GM23338 (cell line): ENCODE measurements at regions not wholly inside any gene's neighbourhood (a gene's known extent, or its start where the extent isn't known, plus 50 kb on each side); places are given as distances from the start of the nearest gene placed in this dataset.

Source experiments
- ATAC-seq: fragments of 200-7000 bp; cut with Tn5 transposase; 3 replicates; pipeline ENCODE4 v1.9.1; 2020
- DNase-seq: peaks from one replicate; pipeline ENCODE4 v3.0.0-alpha.2; 2015; ENCODE audit warnings: low spot score
- H2AFZ ChIP-seq: fragments of 200-600 bp; sonication (generic); 2 replicates; pipeline ENCODE4 v1.8.0; 2016; ENCODE audit warnings: antibody characterized with exemption, mild to moderate bottlenecking, moderate library complexity
- H3F3A ChIP-seq: fragments of 200-600 bp; sonication (generic); replicated peaks from 2 replicates; pipeline ENCODE4 v1.8.0; 2017; ENCODE audit warnings: antibody characterized with exemption, mixed run types, low read depth
- H3K27ac ChIP-seq: fragments of 200-600 bp; sonication (generic); 2 replicates; pipeline ENCODE4 v1.6.1; 2016; ENCODE audit warnings: low read depth
- H3K27me3 ChIP-seq: fragments of 200-600 bp; sonication (generic); 2 replicates; pipeline ENCODE4 v1.8.0; 2016; ENCODE audit warnings: mild to moderate bottlenecking, mixed run types, moderate library complexity; ENCODE audit not compliant: insufficient read depth
- H3K36me3 ChIP-seq: fragments of 200-600 bp; sonication (generic); 2 replicates; pipeline ENCODE4 v1.8.0; 2016; ENCODE audit warnings: mild to moderate bottlenecking; ENCODE audit not compliant: insufficient read depth
- H3K4me1 ChIP-seq: fragments of 200-600 bp; sonication (generic); 2 replicates; pipeline ENCODE4 v1.8.0; 2016; ENCODE audit warnings: mild to moderate bottlenecking, moderate library complexity; ENCODE audit not compliant: insufficient read depth
- H3K4me2 ChIP-seq: fragments of 200-600 bp; sonication (generic); 2 replicates; pipeline ENCODE4 v1.7.1; 2017; ENCODE audit warnings: mixed run types
- H3K4me3 ChIP-seq: fragments of 200-600 bp; sonication (generic); 2 replicates; pipeline ENCODE4 v1.6.1; 2016; ENCODE audit warnings: mixed run types
- H3K79me2 ChIP-seq: fragments of 200-600 bp; sonication (generic); replicated peaks from 2 replicates; pipeline ENCODE4 v1.8.0; 2017; ENCODE audit warnings: mild to moderate bottlenecking; ENCODE audit not compliant: insufficient read depth
- H3K9me2 ChIP-seq: fragments of 200-600 bp; sonication (generic); 2 replicates; pipeline ENCODE4 v1.8.0; 2017; ENCODE audit not compliant: insufficient read depth
- H4K20me1 ChIP-seq: fragments of 200-600 bp; sonication (generic); replicated peaks from 2 replicates; pipeline ENCODE4 v1.8.0; 2017; ENCODE audit warnings: mild to moderate bottlenecking; ENCODE audit not compliant: insufficient read depth
- H3K27ac Mint-ChIP-seq: 2 replicates; pipeline ENCODE4 v1.8.0; 2020; ENCODE audit warnings: inconsistent platforms, mild to moderate bottlenecking, moderate library complexity, mixed read lengths
- H3K27me3 Mint-ChIP-seq: 3 replicates; pipeline ENCODE4 v1.8.0; 2022; ENCODE audit warnings: low read depth, mild to moderate bottlenecking, moderate library complexity, mixed read lengths, inconsistent platforms; ENCODE audit not compliant: insufficient read depth, poor library complexity
- H3K36me3 Mint-ChIP-seq: 3 replicates; pipeline ENCODE4 v1.8.0; 2021; ENCODE audit warnings: low read depth, mild to moderate bottlenecking, inconsistent platforms, moderate library complexity, mixed read lengths
- H3K4me1 Mint-ChIP-seq: 3 replicates; pipeline ENCODE4 v1.8.0; 2020; ENCODE audit warnings: mild to moderate bottlenecking, inconsistent platforms, mixed read lengths
- H3K4me3 Mint-ChIP-seq: 3 replicates; pipeline ENCODE4 v1.8.0; 2021; ENCODE audit warnings: moderate library complexity, mild to moderate bottlenecking, inconsistent platforms, mixed read lengths
- H3K9me3 Mint-ChIP-seq: 3 replicates; pipeline ENCODE4 v1.8.0; 2020; ENCODE audit warnings: moderate library complexity, mild to moderate bottlenecking, inconsistent platforms, mixed read lengths
- EZH2 ChIP-seq: fragments of 200-600 bp; sonication (generic); IDR thresholded peaks from one replicate; pipeline ENCODE4 v1.8.0; 2017; ENCODE audit warnings: antibody characterized with exemption, mild to moderate bottlenecking, low read depth; ENCODE audit not compliant: unreplicated experiment
- JUNB ChIP-seq: IDR thresholded peaks from one replicate; pipeline ENCODE4 v1.6.1; 2016; ENCODE audit warnings: antibody characterized with exemption; ENCODE audit not compliant: unreplicated experiment
- POLR2AphosphoS5 ChIP-seq: IDR thresholded peaks from 2 replicates; pipeline ENCODE4 v1.6.1; 2016; ENCODE audit warnings: antibody characterized with exemption, low read depth
- ZNF331 ChIP-seq: fragments of 250-450 bp; sonication (Bioruptor Pico); IDR thresholded peaks from 2 replicates; pipeline ENCODE4 v1.5.0; 2020; ENCODE audit warnings: low read depth, mild to moderate bottlenecking, moderate library complexity
- TF ChIP-seq, protein P1 (sequence below): IDR thresholded peaks from 2 replicates; pipeline ENCODE4 v1.6.1; 2016; ENCODE audit warnings: antibody characterized with exemption
- TF ChIP-seq, protein P2 (sequence below): fragments of 250-450 bp; sonication (Bioruptor Pico); IDR thresholded peaks from 2 replicates; pipeline ENCODE4 v1.5.0; 2020; ENCODE audit warnings: mild to moderate bottlenecking, moderate library complexity

GRCh38 chr1:243979396-243979795, 71.7 kb upstream of the ZBTB18 start:
- no peaks in the 10 kb centered on the region for H3K36me3 ChIP-seq
- no peaks in the 10 kb centered on the region for H4K20me1 ChIP-seq
- no peaks in the 10 kb centered on the region for H3K36me3 Mint-ChIP-seq
- H3K9me2 ChIP-seq, result no peaks in the 10 kb centered on the region
- H3K4me3 Mint-ChIP-seq, result no peak overlapping the region
- DNase-seq (no peak), ATAC-seq (no peak)
- H3K79me2 ChIP-seq, result no peaks in the 10 kb centered on the region
- H3K4me1 Mint-ChIP-seq, result peaks cover 4% of the 10 kb centered on the region; the same call in 1 of the 3 replicates
- H3F3A ChIP-seq, result no peaks in the 10 kb centered on the region
- no peak overlapping the region for H3K4me3 ChIP-seq
- H3K27ac ChIP-seq, result no peak overlapping the region
- no peak overlapping the region for H3K27ac Mint-ChIP-seq
- H2AFZ ChIP-seq, result no peak overlapping the region
- H3K4me1 ChIP-seq, result no peaks in the 10 kb centered on the region
- TF ChIP-seq EZH2 (no peak), POLR2AphosphoS5 (no peak), ZNF331 (CRISPR knock-in tag) (no peak), JUNB (no peak)
- TF ChIP-seq, protein P1, sequence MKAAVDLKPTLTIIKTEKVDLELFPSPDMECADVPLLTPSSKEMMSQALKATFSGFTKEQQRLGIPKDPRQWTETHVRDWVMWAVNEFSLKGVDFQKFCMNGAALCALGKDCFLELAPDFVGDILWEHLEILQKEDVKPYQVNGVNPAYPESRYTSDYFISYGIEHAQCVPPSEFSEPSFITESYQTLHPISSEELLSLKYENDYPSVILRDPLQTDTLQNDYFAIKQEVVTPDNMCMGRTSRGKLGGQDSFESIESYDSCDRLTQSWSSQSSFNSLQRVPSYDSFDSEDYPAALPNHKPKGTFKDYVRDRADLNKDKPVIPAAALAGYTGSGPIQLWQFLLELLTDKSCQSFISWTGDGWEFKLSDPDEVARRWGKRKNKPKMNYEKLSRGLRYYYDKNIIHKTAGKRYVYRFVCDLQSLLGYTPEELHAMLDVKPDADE, result no peak
- TF ChIP-seq, protein P2, sequence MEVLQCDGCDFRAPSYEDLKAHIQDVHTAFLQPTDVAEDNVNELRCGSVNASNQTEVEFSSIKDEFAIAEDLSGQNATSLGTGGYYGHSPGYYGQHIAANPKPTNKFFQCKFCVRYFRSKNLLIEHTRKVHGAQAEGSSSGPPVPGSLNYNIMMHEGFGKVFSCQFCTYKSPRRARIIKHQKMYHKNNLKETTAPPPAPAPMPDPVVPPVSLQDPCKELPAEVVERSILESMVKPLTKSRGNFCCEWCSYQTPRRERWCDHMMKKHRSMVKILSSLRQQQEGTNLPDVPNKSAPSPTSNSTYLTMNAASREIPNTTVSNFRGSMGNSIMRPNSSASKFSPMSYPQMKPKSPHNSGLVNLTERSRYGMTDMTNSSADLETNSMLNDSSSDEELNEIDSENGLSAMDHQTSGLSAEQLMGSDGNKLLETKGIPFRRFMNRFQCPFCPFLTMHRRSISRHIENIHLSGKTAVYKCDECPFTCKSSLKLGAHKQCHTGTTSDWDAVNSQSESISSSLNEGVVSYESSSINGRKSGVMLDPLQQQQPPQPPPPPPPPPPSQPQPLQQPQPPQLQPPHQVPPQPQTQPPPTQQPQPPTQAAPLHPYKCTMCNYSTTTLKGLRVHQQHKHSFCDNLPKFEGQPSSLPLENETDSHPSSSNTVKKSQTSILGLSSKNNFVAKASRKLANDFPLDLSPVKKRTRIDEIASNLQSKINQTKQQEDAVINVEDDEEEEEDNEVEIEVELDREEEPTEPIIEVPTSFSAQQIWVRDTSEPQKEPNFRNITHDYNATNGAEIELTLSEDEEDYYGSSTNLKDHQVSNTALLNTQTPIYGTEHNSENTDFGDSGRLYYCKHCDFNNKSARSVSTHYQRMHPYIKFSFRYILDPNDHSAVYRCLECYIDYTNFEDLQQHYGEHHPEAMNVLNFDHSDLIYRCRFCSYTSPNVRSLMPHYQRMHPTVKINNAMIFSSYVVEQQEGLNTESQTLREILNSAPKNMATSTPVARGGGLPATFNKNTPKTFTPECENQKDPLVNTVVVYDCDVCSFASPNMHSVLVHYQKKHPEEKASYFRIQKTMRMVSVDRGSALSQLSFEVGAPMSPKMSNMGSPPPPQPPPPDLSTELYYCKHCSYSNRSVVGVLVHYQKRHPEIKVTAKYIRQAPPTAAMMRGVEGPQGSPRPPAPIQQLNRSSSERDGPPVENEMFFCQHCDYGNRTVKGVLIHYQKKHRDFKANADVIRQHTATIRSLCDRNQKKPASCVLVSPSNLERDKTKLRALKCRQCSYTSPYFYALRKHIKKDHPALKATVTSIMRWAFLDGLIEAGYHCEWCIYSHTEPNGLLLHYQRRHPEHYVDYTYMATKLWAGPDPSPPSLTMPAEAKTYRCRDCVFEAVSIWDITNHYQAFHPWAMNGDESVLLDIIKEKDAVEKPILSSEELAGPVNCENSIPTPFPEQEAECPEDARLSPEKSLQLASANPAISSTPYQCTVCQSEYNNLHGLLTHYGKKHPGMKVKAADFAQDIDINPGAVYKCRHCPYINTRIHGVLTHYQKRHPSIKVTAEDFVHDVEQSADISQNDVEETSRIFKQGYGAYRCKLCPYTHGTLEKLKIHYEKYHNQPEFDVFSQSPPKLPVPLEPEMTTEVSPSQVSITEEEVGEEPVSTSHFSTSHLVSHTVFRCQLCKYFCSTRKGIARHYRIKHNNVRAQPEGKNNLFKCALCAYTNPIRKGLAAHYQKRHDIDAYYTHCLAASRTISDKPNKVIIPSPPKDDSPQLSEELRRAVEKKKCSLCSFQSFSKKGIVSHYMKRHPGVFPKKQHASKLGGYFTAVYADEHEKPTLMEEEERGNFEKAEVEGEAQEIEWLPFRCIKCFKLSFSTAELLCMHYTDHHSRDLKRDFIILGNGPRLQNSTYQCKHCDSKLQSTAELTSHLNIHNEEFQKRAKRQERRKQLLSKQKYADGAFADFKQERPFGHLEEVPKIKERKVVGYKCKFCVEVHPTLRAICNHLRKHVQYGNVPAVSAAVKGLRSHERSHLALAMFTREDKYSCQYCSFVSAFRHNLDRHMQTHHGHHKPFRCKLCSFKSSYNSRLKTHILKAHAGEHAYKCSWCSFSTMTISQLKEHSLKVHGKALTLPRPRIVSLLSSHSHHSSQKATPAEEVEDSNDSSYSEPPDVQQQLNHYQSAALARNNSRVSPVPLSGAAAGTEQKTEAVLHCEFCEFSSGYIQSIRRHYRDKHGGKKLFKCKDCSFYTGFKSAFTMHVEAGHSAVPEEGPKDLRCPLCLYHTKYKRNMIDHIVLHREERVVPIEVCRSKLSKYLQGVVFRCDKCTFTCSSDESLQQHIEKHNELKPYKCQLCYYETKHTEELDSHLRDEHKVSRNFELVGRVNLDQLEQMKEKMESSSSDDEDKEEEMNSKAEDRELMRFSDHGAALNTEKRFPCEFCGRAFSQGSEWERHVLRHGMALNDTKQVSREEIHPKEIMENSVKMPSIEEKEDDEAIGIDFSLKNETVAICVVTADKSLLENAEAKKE, result no peak
- H3K27me3 Mint-ChIP-seq, result no peaks in the 10 kb centered on the region
- H3K4me2 ChIP-seq, result no peak overlapping the region
- H3K9me3 Mint-ChIP-seq, result peaks cover 5% of the 10 kb centered on the region; the same call in 2 of the 3 replicates
- H3K27me3 ChIP-seq, result no peaks in the 10 kb centered on the region
